Endothelial cell of umbilical vein (primary cell): ENCODE measurements at regions not wholly inside any gene's neighbourhood (a gene's known extent, or its start where the extent isn't known, plus 50 kb on each side); places are given as distances from the start of the nearest gene placed in this dataset.

ENCODE experiments used
- CTCF ChIP-seq, 2 donors: IDR thresholded peaks; 1 replicate in 1 of 2; 2 replicates in 1 of 2; pipeline ENCODE4 v1.5.1; 2011; ENCODE audit warnings: low read length in 2 of 2, mild to moderate bottlenecking in 2 of 2, moderate library complexity in 2 of 2, control low read depth in 1 of 2, inconsistent platforms in 1 of 2, low read depth in 1 of 2; ENCODE audit not compliant: insufficient read depth in 1 of 2; ENCODE audit errors: extremely low read depth in 1 of 2
- EZH2 ChIP-seq: IDR thresholded peaks from 2 replicates; pipeline ENCODE4 v1.6.1; 2012; ENCODE audit warnings: borderline replicate concordance, low read depth, mild to moderate bottlenecking, moderate library complexity, low read length, inconsistent platforms; ENCODE audit not compliant: severe bottlenecking
- FOS ChIP-seq: IDR thresholded peaks from 2 replicates; pipeline ENCODE4 v1.6.1; 2011; ENCODE audit warnings: mild to moderate bottlenecking, low read length, moderate library complexity, borderline replicate concordance; ENCODE audit not compliant: insufficient read depth
- MAX ChIP-seq: IDR thresholded peaks from 2 replicates; pipeline ENCODE4 v1.6.1; 2011; ENCODE audit not compliant: insufficient read depth, insufficient read length
- POLR2A ChIP-seq: IDR thresholded peaks from 2 replicates; pipeline ENCODE4 v1.6.1; 2012; ENCODE audit warnings: low read depth, mild to moderate bottlenecking, control low read depth, low read length
- POLR2AphosphoS5 ChIP-seq: IDR thresholded peaks from 2 replicates; pipeline ENCODE4 v1.6.1; 2012; ENCODE audit warnings: low read depth, mild to moderate bottlenecking, control low read depth, low read length, moderate library complexity; ENCODE audit not compliant: insufficient read depth

- TF ChIP-seq CTCF (IDR thresholded peaks at IDR 0.05; ENCODE audit: extremely low read depth in 1 of 2, insufficient read depth in 1 of 2, low read depth in 1 of 2, low read length in 2 of 2) (no peak), POLR2A (no peak), POLR2AphosphoS5 (no peak), MAX (no peak), EZH2 (no peak), FOS (no peak)
Measured at GRCh38 chr2:236376566-236377244, 112.5 kb upstream of the ASB18 start.
